Lower leg skin (tissue), 4 donors: ENCODE measurements at regions not wholly inside any gene's neighbourhood (a gene's known extent, or its start where the extent isn't known, plus 50 kb on each side); places are given as distances from the start of the nearest gene placed in this dataset.

Source experiments
- DNase-seq, 2 donors: peaks; one replicate each; pipeline ENCODE4 v3.0.0-alpha.2; 2019; ENCODE audit warnings: low spot score in 2 of 2
- H3K4me3 ChIP-seq: fragments of 200-600 bp; sonication (generic); 2 replicates; pipeline ENCODE4 v1.5.1; 2017; ENCODE audit warnings: mild to moderate bottlenecking, low read depth; ENCODE audit not compliant: poor library complexity, severe bottlenecking
- POLR2A ChIP-seq, 2 donors: fragments of 450-650 bp; IDR thresholded peaks; one replicate each; pipeline ENCODE4 v1.6.1; 2016 to 2017; ENCODE audit warnings: antibody characterized with exemption in 2 of 2, mild to moderate bottlenecking in 1 of 2, moderate library complexity in 1 of 2
- WGBS, 2 donors: methylation state at CpG; one replicate each; pipeline ENCODE4 v1.1.5; 2018; 5-methylcytosine and 5-hydroxymethylcytosine counted together
- intact Hi-C: fragments of 100-400 bp; cut with DNase I; formaldehyde crosslinking; loops from one replicate; pipeline ENCODE4 v1.15.0; 2023; ENCODE audit warnings: low total_unique reads
- TF ChIP-seq, protein P1 (sequence below), 3 donors: fragments of 450-650 bp; IDR thresholded peaks; one replicate each; pipeline ENCODE4 v1.5.1; 2016; ENCODE audit warnings: antibody characterized with exemption in 3 of 3, mild to moderate bottlenecking in 3 of 3, moderate library complexity in 2 of 3

DNA sequence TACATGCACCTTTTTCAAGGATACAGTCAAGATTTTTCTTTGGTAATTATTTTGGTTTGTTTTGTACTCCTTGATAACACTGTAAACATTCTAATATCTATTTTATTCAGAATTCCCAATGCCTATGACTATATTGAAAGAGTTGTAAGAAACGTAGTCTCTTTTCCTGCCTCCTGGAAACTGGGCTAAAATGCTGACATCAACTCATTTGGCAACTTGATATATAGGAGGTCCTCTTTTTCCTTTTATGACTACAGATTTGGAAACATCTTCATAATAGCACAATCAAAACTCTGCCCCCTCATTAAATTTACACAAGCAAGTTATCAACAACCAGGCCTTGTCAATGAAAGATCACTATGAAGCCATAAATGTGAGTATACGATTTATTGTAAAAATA, 422.3 kb upstream of the PCDH15 start:
- no peak for DNase-seq
- intact Hi-C loops: no loop called here
- no peak overlapping the region for H3K4me3 ChIP-seq
- 88 to 89% methylated on average over 2 of the region's 2 CpGs for WGBS, 2 donors
- TF ChIP-seq, protein P1, sequence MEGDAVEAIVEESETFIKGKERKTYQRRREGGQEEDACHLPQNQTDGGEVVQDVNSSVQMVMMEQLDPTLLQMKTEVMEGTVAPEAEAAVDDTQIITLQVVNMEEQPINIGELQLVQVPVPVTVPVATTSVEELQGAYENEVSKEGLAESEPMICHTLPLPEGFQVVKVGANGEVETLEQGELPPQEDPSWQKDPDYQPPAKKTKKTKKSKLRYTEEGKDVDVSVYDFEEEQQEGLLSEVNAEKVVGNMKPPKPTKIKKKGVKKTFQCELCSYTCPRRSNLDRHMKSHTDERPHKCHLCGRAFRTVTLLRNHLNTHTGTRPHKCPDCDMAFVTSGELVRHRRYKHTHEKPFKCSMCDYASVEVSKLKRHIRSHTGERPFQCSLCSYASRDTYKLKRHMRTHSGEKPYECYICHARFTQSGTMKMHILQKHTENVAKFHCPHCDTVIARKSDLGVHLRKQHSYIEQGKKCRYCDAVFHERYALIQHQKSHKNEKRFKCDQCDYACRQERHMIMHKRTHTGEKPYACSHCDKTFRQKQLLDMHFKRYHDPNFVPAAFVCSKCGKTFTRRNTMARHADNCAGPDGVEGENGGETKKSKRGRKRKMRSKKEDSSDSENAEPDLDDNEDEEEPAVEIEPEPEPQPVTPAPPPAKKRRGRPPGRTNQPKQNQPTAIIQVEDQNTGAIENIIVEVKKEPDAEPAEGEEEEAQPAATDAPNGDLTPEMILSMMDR (IDR thresholded peaks at IDR 0.05): no peak
- no peak for TF ChIP-seq POLR2A (IDR thresholded peaks at IDR 0.05)

DNA sequence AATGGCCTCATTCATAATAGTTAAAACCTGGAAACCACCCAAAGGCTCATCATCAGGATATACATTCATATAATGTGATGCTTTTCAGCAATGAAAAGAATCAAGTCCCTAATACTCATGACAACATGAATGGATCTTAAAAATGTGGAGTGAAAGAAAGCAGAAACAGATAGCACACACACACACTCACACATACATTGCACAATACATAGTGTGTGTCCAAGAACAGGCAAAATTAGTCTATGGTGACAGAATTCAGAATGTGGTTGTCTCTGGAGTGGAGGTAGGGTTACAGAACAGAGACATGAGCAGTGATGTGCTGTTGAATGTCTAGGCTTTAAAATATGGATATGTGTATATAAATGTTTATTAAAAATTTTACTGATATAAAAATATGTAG, 419.9 kb upstream of the PCDH15 start:
- intact Hi-C loops: no loop called here
- H3K4me3 ChIP-seq: no peak overlapping the region
- no peak for TF ChIP-seq POLR2A (IDR thresholded peaks at IDR 0.05)
- TF ChIP-seq, protein P1 (IDR thresholded peaks at IDR 0.05): no peak
- no peak for DNase-seq

DNA sequence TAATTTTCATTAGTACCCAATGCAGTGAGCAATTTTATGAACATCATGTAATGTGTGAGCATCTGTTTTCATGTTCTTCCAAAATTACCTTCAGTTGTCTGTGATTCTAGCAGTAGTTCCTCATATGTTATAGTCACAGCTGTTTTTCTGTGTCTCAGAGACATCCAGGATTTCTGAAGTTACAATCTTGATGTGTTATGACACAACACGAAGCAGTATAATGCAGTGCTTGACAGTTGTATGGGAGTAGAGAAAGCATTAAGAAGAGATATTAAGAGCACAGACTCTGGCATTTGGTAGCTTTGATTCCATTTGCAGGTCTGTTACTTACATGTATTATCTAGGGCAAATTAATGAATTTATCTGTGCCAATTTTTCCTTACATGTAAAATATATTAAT, 414.7 kb upstream of the PCDH15 start:
- H3K4me3 ChIP-seq: no peak overlapping the region
- TF ChIP-seq, protein P1 (IDR thresholded peaks at IDR 0.05): no peak
- TF ChIP-seq POLR2A (IDR thresholded peaks at IDR 0.05): no peak
- no peak for DNase-seq
- WGBS, 2 donors: 66 to 68% methylated on average over 1 of the region's 1 CpG
- intact Hi-C loops: no loop called here

DNA sequence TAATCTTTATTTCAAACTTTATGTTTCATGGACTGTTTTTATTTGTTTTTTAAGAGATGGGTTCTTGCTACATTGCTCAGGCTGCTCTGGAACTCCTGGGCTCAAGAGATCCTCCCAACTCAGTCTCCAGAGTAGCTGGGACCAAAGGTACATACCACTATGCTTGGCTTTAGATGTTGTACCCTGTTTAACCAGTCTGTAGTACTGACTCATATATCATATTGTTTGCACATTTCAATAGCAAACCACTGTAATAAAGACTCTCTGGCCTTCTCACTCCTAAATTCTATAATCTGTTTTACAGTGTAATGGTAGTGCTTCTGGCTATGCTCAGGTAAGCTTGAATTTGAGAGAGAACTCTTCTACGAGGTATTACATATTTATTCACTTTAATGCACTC, 413.6 kb upstream of the PCDH15 start:
- TF ChIP-seq, protein P1 (IDR thresholded peaks at IDR 0.05): no peak
- TF ChIP-seq POLR2A (IDR thresholded peaks at IDR 0.05): no peak
- no peak overlapping the region for H3K4me3 ChIP-seq
- DNase-seq: no peak
- 78 to 91% methylated on average over 1 of the region's 1 CpG for WGBS, 2 donors
- intact Hi-C loops: no loop called here

DNA sequence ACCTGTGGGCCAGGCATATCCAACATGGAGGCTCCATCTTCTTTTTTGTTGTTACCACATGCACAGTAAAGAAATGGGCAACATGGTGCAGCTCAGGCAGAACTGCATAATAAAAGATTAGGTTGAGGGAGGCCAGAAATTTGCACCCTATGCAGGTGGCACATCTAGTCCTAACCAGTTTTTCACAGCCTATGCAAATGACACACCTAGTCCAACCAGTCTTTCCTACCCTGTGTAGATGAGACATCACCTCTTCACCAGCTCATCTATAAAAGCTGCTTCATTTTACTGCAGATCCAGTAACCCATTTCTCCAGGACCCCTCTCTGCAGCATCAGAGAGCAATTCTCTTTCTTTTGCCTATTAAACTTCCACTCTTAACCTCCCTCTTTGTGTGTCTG, 411.0 kb upstream of the PCDH15 start:
- DNase-seq: no peak
- TF ChIP-seq, protein P1 (IDR thresholded peaks at IDR 0.05): no peak
- TF ChIP-seq POLR2A (IDR thresholded peaks at IDR 0.05): no peak
- intact Hi-C loops: no loop called here

DNA sequence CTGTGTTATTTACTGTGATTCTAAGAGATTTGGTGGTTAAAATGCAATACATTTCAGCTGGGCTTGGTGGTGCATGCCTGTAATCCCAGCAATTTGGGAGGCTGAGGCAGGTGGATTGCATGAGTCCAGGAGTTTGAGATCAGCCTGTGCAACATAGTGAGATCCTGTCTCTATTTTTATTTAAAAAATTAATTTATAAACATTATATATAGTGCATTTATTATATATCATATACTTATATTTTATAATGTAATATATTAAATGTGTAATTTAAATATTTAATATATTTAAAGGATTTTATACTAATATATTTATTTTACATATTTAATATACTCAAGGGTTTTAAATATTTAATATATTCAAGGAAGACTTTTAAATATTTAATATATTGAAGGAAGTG, 402.8 kb upstream of the PCDH15 start:
- intact Hi-C loops: no loop called here
- H3K4me3 ChIP-seq: no peak overlapping the region
- no peak for DNase-seq
- TF ChIP-seq, protein P1 (IDR thresholded peaks at IDR 0.05): no peak
- TF ChIP-seq POLR2A (IDR thresholded peaks at IDR 0.05): no peak

More for the DNA sequence above, 411.0 kb upstream of the PCDH15 start:
- H3K4me3 ChIP-seq: no peak overlapping the region
